Epithelial cell of proximal tubule (primary cell): ENCODE measurements at regions not wholly inside any gene's neighbourhood (a gene's known extent, or its start where the extent isn't known, plus 50 kb on each side); places are given as distances from the start of the nearest gene placed in this dataset.

Experiments
- DNase-seq: peaks from one replicate; pipeline ENCODE4 v3.0.0-alpha.2; 2011; ENCODE audit warnings: low read depth
- H3K4me3 ChIP-seq: 2 replicates; pipeline ENCODE4 v1.5.1; 2011; ENCODE audit warnings: low read depth, mild to moderate bottlenecking, low read length
- CTCF ChIP-seq: conservative IDR thresholded peaks from 2 replicates; pipeline ENCODE4 v1.5.1; 2012; ENCODE audit warnings: low read depth, mild to moderate bottlenecking, low read length

- no peak for DNase-seq
- H3K4me3 ChIP-seq: no peak overlapping the region
- no peak for TF ChIP-seq CTCF
Measured at GRCh38 chr11:127412234-127412633, 411.7 kb upstream of the KIRREL3 start.

GRCh38 chr11:127411283-127411682, 410.7 kb upstream of the KIRREL3 start:
- no peak overlapping the region for H3K4me3 ChIP-seq
- DNase-seq: no peak
- TF ChIP-seq CTCF: no peak

- no peak for TF ChIP-seq CTCF
- no peak for DNase-seq
- H3K4me3 ChIP-seq: no peak overlapping the region
Measured at GRCh38 chr11:127395034-127395433, 394.5 kb upstream of the KIRREL3 start.

- TF ChIP-seq CTCF: no peak
Measured at GRCh38 chr11:127393460-127393997, 393.0 kb upstream of the KIRREL3 start.

GRCh38 chr11:127392575-127392974, 392.0 kb upstream of the KIRREL3 start:
- no peak overlapping the region for H3K4me3 ChIP-seq
- DNase-seq: no peak
- TF ChIP-seq CTCF: no peak

More at GRCh38 chr11:127393460-127393997, 393.0 kb upstream of the KIRREL3 start:
- DNase-seq: no peak
- no peak overlapping the region for H3K4me3 ChIP-seq

- DNase-seq: no peak
- no peak overlapping the region for H3K4me3 ChIP-seq
- TF ChIP-seq CTCF: no peak
Measured at GRCh38 chr11:127390465-127390864, 389.9 kb upstream of the KIRREL3 start.

GRCh38 chr11:127385071-127385470, 384.5 kb upstream of the KIRREL3 start:
- DNase-seq: no peak
- no peak for TF ChIP-seq CTCF

More at GRCh38 chr11:127385071-127385470, 384.5 kb upstream of the KIRREL3 start:
- H3K4me3 ChIP-seq: no peak overlapping the region
